Ishikawa (cell line): ENCODE measurements at regions not wholly inside any gene's neighbourhood (a gene's known extent, or its start where the extent isn't known, plus 50 kb on each side); places are given as distances from the start of the nearest gene placed in this dataset.
A peak's percentile ranks its signal among the peaks of the same experiment; 100 is the strongest.

Experiments
- CEBPB ChIP-seq: IDR thresholded peaks from 2 replicates; pipeline ENCODE4 v1.6.1; 2012
- CREB1 ChIP-seq: IDR thresholded peaks from 2 replicates; pipeline ENCODE4 v1.6.1; 2012; ENCODE audit warnings: low read depth
- EGR1 ChIP-seq: IDR thresholded peaks from 2 replicates; pipeline ENCODE4 v1.6.1; 2012
- EP300 ChIP-seq: IDR thresholded peaks from 2 replicates; pipeline ENCODE4 v1.6.1; 2012; ENCODE audit warnings: borderline replicate concordance
- FOXM1 ChIP-seq: IDR thresholded peaks from 2 replicates; pipeline ENCODE4 v1.6.1; 2012; ENCODE audit warnings: low read depth, borderline replicate concordance
- MAX ChIP-seq: IDR thresholded peaks from 2 replicates; pipeline ENCODE4 v1.6.1; 2012
- NFIC ChIP-seq: IDR thresholded peaks from 2 replicates; pipeline ENCODE4 v1.6.1; 2012
- RAD21 ChIP-seq: IDR thresholded peaks from 2 replicates; pipeline ENCODE4 v1.6.1; 2012; ENCODE audit warnings: low read depth
- REST ChIP-seq: IDR thresholded peaks from 2 replicates; pipeline ENCODE4 v1.6.1; 2012; ENCODE audit warnings: low read depth, mild to moderate bottlenecking
- TAF1 ChIP-seq: IDR thresholded peaks from 2 replicates; pipeline ENCODE4 v1.6.1; 2012; ENCODE audit warnings: low read depth, mild to moderate bottlenecking
- TCF12 ChIP-seq: IDR thresholded peaks from 2 replicates; pipeline ENCODE4 v1.6.1; 2012; ENCODE audit warnings: low read depth
- TEAD4 ChIP-seq: IDR thresholded peaks from 2 replicates; pipeline ENCODE4 v1.6.1; 2012
- USF1 ChIP-seq: IDR thresholded peaks from 2 replicates; pipeline ENCODE4 v1.6.1; 2012
- YY1 ChIP-seq: IDR thresholded peaks from 2 replicates; pipeline ENCODE4 v1.6.1; 2012; ENCODE audit warnings: low read depth
- ZBTB7A ChIP-seq: IDR thresholded peaks from 2 replicates; pipeline ENCODE4 v1.6.1; 2012; ENCODE audit warnings: low read depth

DNA sequence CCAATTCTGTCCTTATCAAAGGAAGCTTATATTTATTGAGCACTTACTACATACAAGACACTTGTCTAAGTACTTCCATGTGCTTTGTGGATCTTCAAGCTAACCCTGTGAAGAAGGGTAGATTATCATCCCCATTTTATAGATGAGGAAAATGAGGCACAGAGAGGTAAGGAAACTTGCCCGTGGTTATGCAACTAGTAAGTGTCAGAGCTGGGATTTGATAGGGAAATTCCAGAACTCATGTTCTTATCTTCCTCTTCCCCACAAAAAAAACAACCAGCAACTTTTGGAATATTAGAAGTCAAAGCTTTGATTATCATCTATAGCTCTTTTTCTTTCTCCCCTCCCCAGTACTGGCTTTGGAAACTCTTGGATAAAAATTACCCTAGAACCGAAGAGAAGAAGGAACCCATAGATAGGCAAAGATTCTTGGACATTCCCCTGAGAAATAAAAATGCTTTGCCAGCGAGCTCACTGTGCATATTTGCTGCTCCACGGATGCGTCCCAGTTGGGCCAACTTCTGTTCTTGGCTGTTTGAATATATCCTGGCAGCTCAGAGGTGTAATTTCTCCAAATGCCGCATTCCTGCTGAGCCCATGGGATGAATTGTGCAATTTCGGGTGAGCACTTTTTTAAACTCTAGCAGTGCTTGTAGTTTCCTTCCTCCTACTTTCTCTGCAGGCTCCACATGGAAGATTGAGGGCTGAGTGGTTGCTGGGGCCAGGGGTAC is 591.5 kb upstream of the CFAP20DC start:
- no peak for TF ChIP-seq TAF1
- no peak for TF ChIP-seq TEAD4
- TF ChIP-seq EGR1 = no peak
- no peak for TF ChIP-seq CEBPB
- TF ChIP-seq FOXM1 = no peak
- TF ChIP-seq USF1 = no peak
- no peak for TF ChIP-seq REST
- no peak for TF ChIP-seq YY1
- TF ChIP-seq ZBTB7A = no peak
- TF ChIP-seq TCF12 = no peak
- no peak for TF ChIP-seq NFIC
- TF ChIP-seq MAX = no peak
- no peak for TF ChIP-seq EP300
- TF ChIP-seq CREB1 = no peak
- TF ChIP-seq RAD21 = no peak

DNA sequence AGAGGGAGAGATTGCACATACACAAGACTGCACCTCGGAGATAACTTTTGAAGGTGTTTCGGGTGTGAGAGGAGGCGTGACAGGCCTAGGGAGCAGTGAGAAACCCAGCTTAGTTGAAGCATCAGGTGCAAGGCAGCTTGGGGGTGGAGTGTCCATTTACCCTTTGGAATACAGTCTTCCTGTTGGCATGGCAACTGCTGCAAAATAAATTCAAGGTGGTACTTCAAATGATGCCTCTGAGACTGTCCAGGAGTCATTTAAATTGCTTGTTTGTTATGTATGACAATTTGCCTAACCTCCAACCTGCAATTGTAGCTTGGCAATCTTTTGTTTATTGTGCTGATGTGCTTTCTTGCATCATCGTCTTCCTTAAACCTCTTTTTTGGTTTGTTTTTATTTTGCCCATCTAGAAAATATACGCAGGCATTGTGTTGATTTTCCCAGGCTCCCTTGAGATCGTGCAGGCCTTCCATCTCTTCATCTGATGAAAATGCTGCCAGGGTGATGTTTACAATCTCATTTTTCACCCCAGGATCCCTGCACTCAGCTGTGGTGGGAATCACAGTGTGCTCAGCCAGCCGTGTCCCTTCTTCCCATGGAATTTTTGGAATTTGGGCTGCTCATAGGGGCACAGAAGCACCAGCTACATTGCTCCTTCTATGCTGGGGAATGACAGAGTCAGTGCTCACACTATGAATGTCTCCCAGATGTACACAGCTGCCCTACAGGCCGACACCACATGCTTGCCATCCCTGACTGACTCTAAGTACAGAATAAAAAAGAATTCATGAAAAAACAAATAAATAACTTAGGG is 583.1 kb upstream of the CFAP20DC start:
- peak; percentile 63 for TF ChIP-seq TEAD4
- no peak for TF ChIP-seq EGR1

- no peak for TF ChIP-seq TCF12
Observed at GRCh38 chr3:59631482-59631881, 581.7 kb upstream of the CFAP20DC start.

GRCh38 chr3:59621037-59621436 is 571.2 kb upstream of the CFAP20DC start:
- TF ChIP-seq FOXM1 = no peak
- no peak for TF ChIP-seq NFIC
- no peak for TF ChIP-seq USF1
- TF ChIP-seq TAF1 = no peak
- no peak for TF ChIP-seq RAD21
- no peak for TF ChIP-seq YY1
- TF ChIP-seq TCF12 = no peak

GRCh38 chr3:59620325-59620724 is 570.5 kb upstream of the CFAP20DC start:
- TF ChIP-seq USF1 (no peak), EGR1 (no peak), ZBTB7A (no peak), TAF1 (no peak), FOXM1 (no peak), REST (no peak), YY1 (no peak), CEBPB (no peak), TEAD4 (no peak), MAX (no peak), RAD21 (no peak), CREB1 (no peak), EP300 (no peak), TCF12 (no peak)

- TF ChIP-seq CREB1 = no peak
- no peak for TF ChIP-seq TEAD4
- no peak for TF ChIP-seq REST
- TF ChIP-seq FOXM1 = no peak
Observed at GRCh38 chr3:59612444-59612715, 562.6 kb upstream of the CFAP20DC start.
